AG08396 (cell line): ENCODE measurements at regions not wholly inside any gene's neighbourhood (a gene's known extent, or its start where the extent isn't known, plus 50 kb on each side); places are given as distances from the start of the nearest gene placed in this dataset.
"Not testable (repeated sequence)": the region's sequence is repeated elsewhere in the genome, so short reads cannot be mapped to it uniquely, and the experiment has no call there.

Source experiments
- DNase-seq: peaks from one replicate; pipeline ENCODE4 v3.0.0; 2012; ENCODE audit warnings: low spot score, mixed read lengths

- DNase-seq, result no peak
These were observed 439.8 kb upstream of the TMEFF2 start for GRCh38 chr2:192634557-192634956.

GRCh38 chr2:192628017-192628416, 433.3 kb upstream of the TMEFF2 start:
- no peak for DNase-seq

GRCh38 chr2:192615105-192615504, 420.4 kb upstream of the TMEFF2 start:
- no peak for DNase-seq

- DNase-seq, result no peak
These were observed 409.6 kb upstream of the TMEFF2 start for GRCh38 chr2:192604295-192604694.

- not testable (repeated sequence) for DNase-seq
These were observed 403.9 kb upstream of the TMEFF2 start for GRCh38 chr2:192598649-192599048.

GRCh38 chr2:192593561-192593960, 398.8 kb upstream of the TMEFF2 start:
- DNase-seq, result no peak

- no peak for DNase-seq
These were observed 396.9 kb upstream of the TMEFF2 start for GRCh38 chr2:192591617-192592016.

GRCh38 chr2:192585418-192585817, 390.7 kb upstream of the TMEFF2 start:
- no peak for DNase-seq

GRCh38 chr2:192584976-192585375, 390.2 kb upstream of the TMEFF2 start:
- no peak for DNase-seq

GRCh38 chr2:192579965-192580700, 385.4 kb upstream of the TMEFF2 start:
- no peak for DNase-seq

- DNase-seq, result no peak
These were observed 384.0 kb upstream of the TMEFF2 start for GRCh38 chr2:192578780-192579179.

- no peak for DNase-seq
These were observed 383.0 kb upstream of the TMEFF2 start for GRCh38 chr2:192577706-192578105.

- no peak for DNase-seq
These were observed 379.8 kb upstream of the TMEFF2 start for GRCh38 chr2:192574552-192574951.

GRCh38 chr2:192571636-192572035, 376.9 kb upstream of the TMEFF2 start:
- no peak for DNase-seq

GRCh38 chr2:192570788-192571187, 376.1 kb upstream of the TMEFF2 start:
- DNase-seq, result no peak

- DNase-seq, result no peak
These were observed 372.1 kb upstream of the TMEFF2 start for GRCh38 chr2:192566863-192567262.

GRCh38 chr2:192560326-192560725, 365.6 kb upstream of the TMEFF2 start:
- DNase-seq, result no peak

GRCh38 chr2:192559587-192559986, 364.9 kb upstream of the TMEFF2 start:
- DNase-seq, result no peak

GRCh38 chr2:192558637-192559036, 363.9 kb upstream of the TMEFF2 start:
- no peak for DNase-seq

- no peak for DNase-seq
These were observed 361.0 kb upstream of the TMEFF2 start for GRCh38 chr2:192555740-192556139.

- no peak for DNase-seq
These were observed 357.0 kb upstream of the TMEFF2 start for GRCh38 chr2:192551760-192552159.

- DNase-seq, result no peak
These were observed 351.8 kb upstream of the TMEFF2 start for GRCh38 chr2:192546565-192546964.

GRCh38 chr2:192544371-192544955, 349.7 kb upstream of the TMEFF2 start:
- DNase-seq, result no peak
